ENCODE measurements at regions not wholly inside any gene's neighbourhood (a gene's known extent, or its start where the extent isn't known, plus 50 kb on each side); places are given as distances from the start of the nearest gene placed in this dataset.

DNA sequence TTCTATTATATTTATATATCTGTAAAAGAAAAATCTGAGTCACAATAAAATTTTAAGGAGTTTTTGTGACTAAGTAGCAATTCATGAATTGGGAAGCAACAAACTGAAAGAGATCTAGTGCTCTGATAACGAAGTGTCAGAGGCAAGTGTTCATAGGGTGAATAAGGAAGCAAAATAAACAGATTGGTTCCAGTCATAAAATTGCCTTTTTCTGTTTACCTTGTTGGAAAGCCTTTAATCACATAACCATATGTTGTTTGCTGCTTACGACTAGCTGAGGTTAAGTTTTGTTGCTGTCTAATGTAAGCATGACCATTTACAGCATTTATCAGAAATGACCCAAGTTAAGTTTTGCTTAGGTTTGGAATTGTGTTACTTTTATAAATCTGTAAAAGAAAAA lies 358.9 kb downstream of the ARL6IP6 start:
- no peak overlapping the region for H3K4me2 ChIP-seq (ENCODE audit: low read length)
- no peaks in the 10 kb centered on the region for H3K9me3 ChIP-seq (ENCODE audit: control insufficient read depth in 1 of 2, insufficient read depth in 1 of 2, low read depth in 1 of 2, low read length in 2 of 2)
- ChIA-PET RAD21 (ENCODE audit: low non-redundant PET in 1 of 2, low total read pairs in 2 of 2, uncharacterized antibody in 2 of 2, unreplicated experiment in 2 of 2) (no interaction called here), POLR2A (no interaction called here), CTCF (no interaction called here)
- no peak overlapping the region for H2AFZ ChIP-seq (ENCODE audit: low read depth, low read length, poor library complexity, severe bottlenecking)
- no peak for ATAC-seq
- DNase-seq (ENCODE audit: low read depth, low spot score): no peak
- no peaks in the 10 kb centered on the region for H3K9me2 ChIP-seq (ENCODE audit: insufficient read depth)
- H3K4me1 ChIP-seq (ENCODE audit: control insufficient read depth in 1 of 2, insufficient read depth in 2 of 2, low read length in 2 of 2): no peaks in the 10 kb centered on the region
- H3K27me3 ChIP-seq (ENCODE audit: insufficient read depth, low read length): no peaks in the 10 kb centered on the region
- H3K27ac ChIP-seq (ENCODE audit: low read depth, low read length): no peak overlapping the region
- TF ChIP-seq POLR2A (IDR thresholded peaks at IDR 0.05; ENCODE audit: borderline replicate concordance, extremely low read depth, insufficient read depth, insufficient read length) (no peak), ZNF274 (IDR thresholded peaks at IDR 0.05; ENCODE audit: low read depth, low read length) (no peak), EZH2 (IDR thresholded peaks at IDR 0.05) (no peak), EZH2phosphoT487 (IDR thresholded peaks at IDR 0.05; ENCODE audit: borderline replicate concordance) (no peak), JUND (IDR thresholded peaks at IDR 0.05) (no peak), ZFX (IDR thresholded peaks at IDR 0.05) (no peak), SRF (IDR thresholded peaks at IDR 0.05; ENCODE audit: low read depth) (no peak), SP1 (IDR thresholded peaks at IDR 0.05; ENCODE audit: low read depth) (no peak), CEBPB (IDR thresholded peaks at IDR 0.05; ENCODE audit: low read depth) (no peak), FOSL1 (IDR thresholded peaks at IDR 0.05; ENCODE audit: low read depth) (no peak), TCF7L2 (IDR thresholded peaks at IDR 0.05; ENCODE audit: borderline replicate concordance, extremely low read depth, insufficient read depth, insufficient read length) (no peak), RAD21 (IDR thresholded peaks at IDR 0.05; ENCODE audit: low read depth) (no peak), POLR2AphosphoS5 (IDR thresholded peaks at IDR 0.05; ENCODE audit: low read depth, low read length) (no peak)
- TF ChIP-seq, protein P1, sequence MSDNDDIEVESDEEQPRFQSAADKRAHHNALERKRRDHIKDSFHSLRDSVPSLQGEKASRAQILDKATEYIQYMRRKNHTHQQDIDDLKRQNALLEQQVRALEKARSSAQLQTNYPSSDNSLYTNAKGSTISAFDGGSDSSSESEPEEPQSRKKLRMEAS (IDR thresholded peaks at IDR 0.05): no peak
- TF ChIP-seq, protein P2, sequence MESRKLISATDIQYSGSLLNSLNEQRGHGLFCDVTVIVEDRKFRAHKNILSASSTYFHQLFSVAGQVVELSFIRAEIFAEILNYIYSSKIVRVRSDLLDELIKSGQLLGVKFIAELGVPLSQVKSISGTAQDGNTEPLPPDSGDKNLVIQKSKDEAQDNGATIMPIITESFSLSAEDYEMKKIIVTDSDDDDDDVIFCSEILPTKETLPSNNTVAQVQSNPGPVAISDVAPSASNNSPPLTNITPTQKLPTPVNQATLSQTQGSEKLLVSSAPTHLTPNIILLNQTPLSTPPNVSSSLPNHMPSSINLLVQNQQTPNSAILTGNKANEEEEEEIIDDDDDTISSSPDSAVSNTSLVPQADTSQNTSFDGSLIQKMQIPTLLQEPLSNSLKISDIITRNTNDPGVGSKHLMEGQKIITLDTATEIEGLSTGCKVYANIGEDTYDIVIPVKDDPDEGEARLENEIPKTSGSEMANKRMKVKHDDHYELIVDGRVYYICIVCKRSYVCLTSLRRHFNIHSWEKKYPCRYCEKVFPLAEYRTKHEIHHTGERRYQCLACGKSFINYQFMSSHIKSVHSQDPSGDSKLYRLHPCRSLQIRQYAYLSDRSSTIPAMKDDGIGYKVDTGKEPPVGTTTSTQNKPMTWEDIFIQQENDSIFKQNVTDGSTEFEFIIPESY (IDR thresholded peaks at IDR 0.05; ENCODE audit: extremely low read depth, insufficient replicate concordance, low read length): no peak
- TF ChIP-seq, protein P3, sequence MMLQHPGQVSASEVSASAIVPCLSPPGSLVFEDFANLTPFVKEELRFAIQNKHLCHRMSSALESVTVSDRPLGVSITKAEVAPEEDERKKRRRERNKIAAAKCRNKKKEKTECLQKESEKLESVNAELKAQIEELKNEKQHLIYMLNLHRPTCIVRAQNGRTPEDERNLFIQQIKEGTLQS (IDR thresholded peaks at IDR 0.05): no peak
- TF ChIP-seq, protein P4, sequence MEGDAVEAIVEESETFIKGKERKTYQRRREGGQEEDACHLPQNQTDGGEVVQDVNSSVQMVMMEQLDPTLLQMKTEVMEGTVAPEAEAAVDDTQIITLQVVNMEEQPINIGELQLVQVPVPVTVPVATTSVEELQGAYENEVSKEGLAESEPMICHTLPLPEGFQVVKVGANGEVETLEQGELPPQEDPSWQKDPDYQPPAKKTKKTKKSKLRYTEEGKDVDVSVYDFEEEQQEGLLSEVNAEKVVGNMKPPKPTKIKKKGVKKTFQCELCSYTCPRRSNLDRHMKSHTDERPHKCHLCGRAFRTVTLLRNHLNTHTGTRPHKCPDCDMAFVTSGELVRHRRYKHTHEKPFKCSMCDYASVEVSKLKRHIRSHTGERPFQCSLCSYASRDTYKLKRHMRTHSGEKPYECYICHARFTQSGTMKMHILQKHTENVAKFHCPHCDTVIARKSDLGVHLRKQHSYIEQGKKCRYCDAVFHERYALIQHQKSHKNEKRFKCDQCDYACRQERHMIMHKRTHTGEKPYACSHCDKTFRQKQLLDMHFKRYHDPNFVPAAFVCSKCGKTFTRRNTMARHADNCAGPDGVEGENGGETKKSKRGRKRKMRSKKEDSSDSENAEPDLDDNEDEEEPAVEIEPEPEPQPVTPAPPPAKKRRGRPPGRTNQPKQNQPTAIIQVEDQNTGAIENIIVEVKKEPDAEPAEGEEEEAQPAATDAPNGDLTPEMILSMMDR (IDR thresholded peaks at IDR 0.05 in 2 of 3, conservative IDR thresholded peaks at IDR 0.05 in 1 of 3; ENCODE audit: borderline replicate concordance in 1 of 3, insufficient read depth in 1 of 3, low read depth in 2 of 3, low read length in 2 of 3): no peak
- BruUV-seq (replicated peaks): no TSS peak
- no peaks in the 10 kb centered on the region for H3K36me3 ChIP-seq (ENCODE audit: control insufficient read depth in 1 of 2, insufficient read depth in 2 of 2, low read length in 2 of 2)
- no peaks in the 10 kb centered on the region; the same call in 1 of the 2 replicates for H4K20me1 ChIP-seq (ENCODE audit: insufficient read depth)
- intact Hi-C loops (cut with micrococcal nuclease): no loop called here
- no peak overlapping the region for H3K4me3 ChIP-seq (replicated peaks in 1 of 2; ENCODE audit: low read depth in 1 of 2, low read length in 2 of 2)
- H3K79me2 ChIP-seq (ENCODE audit: insufficient read depth, low read length): no peaks in the 10 kb centered on the region
- no peak overlapping the region for H3K9ac ChIP-seq (ENCODE audit: low read length)

All from HCT116 (cell line).